ENCODE measurements at regions not wholly inside any gene's neighbourhood (a gene's known extent, or its start where the extent isn't known, plus 50 kb on each side); places are given as distances from the start of the nearest gene placed in this dataset.
A peak's percentile ranks its signal among the peaks of the same experiment; 100 is the strongest.

DNA sequence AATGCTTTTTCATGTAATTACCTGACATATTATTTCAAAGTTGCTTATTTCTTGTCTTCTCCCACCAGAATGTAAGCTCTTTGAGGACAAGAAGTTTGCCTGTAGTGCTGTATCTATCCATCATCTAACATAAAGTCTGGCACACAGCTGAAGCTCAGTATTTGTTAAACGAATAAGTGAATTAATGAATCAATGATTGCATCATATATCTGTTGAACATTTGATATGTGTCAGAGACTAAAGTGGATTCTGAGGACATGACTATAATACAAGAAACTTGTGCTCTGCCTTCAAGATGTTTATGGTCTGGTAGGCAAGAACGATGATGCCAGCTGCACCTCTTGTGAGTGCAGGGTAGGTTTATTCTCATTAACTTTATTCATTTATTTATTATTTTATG, 115.4 kb upstream of the SCAF11 start:
- intact Hi-C loops (cut with micrococcal nuclease) (no loop called here), in situ Hi-C loops (cut with MboI; ENCODE audit: low sequenced_read_pairs) (no loop called here), dilution Hi-C loops (cut with HindIII; ENCODE audit: low sequenced_read_pairs, unreplicated experiment) (no loop called here)
- Histone ChIP-seq H2BK20ac (ENCODE audit: low read depth, low read length) (no peak overlapping the region), H3K56ac (ENCODE audit: extremely low read depth, insufficient read depth, low read length) (no peak overlapping the region), H3K27me3 (ENCODE audit: control insufficient read depth, insufficient read depth, low read length) (peaks cover under 1% of the 10 kb centered on the region; the same call in 1 of the 2 replicates), H3K9me3 (ENCODE audit: control insufficient read depth, insufficient read depth, low read length) (0 out of 2 replicates have a peak, but pooled peaks cover 1% of the 10 kb centered on the region), H2AFZ (replicated peaks; ENCODE audit: low read length, poor library complexity) (no peak overlapping the region), H3K9me1 (ENCODE audit: insufficient read depth, low read length) (no peaks in the 10 kb centered on the region), H3K23ac (ENCODE audit: low read depth, low read length) (no peak overlapping the region), H3K18ac (ENCODE audit: low read depth, low read length) (no peak overlapping the region), H3K4ac (ENCODE audit: low read depth, low read length) (no peak overlapping the region), H2BK5ac (ENCODE audit: low read depth, low read length, poor library complexity, severe bottlenecking) (no peak overlapping the region), H4K5ac (ENCODE audit: low read depth, low read length) (no peak overlapping the region), H3K14ac (replicated peaks; ENCODE audit: low read depth, low read length) (no peak overlapping the region), H4K91ac (ENCODE audit: insufficient read depth, low read depth, low read length) (no peak overlapping the region), H2AK5ac (ENCODE audit: low read depth, low read length) (no peak overlapping the region), H3K27ac (ENCODE audit: insufficient read depth, low read length) (no peak overlapping the region), H3K79me1 (ENCODE audit: low read depth in 1 of 2, low read length in 2 of 2) (no peaks in the 10 kb centered on the region), H3K36me3 (ENCODE audit: control insufficient read depth, insufficient read depth, low read length) (no peaks in the 10 kb centered on the region), H2BK120ac (ENCODE audit: low read depth, low read length) (no peak overlapping the region), H3K4me3 (ENCODE audit: insufficient read depth, low read depth, low read length) (no peak overlapping the region), H3K9ac (ENCODE audit: low read depth, low read length) (no peak overlapping the region), H3K4me1 (ENCODE audit: control insufficient read depth, insufficient read depth, low read length) (no peaks in the 10 kb centered on the region), H4K20me1 (ENCODE audit: insufficient read depth, low read length) (no peaks in the 10 kb centered on the region), H2AK9ac (replicated peaks; ENCODE audit: low read depth, low read length, poor library complexity) (no peak overlapping the region), H2BK15ac (ENCODE audit: low read depth, low read length) (no peak overlapping the region), H3K4me2 (ENCODE audit: low read depth, low read length) (no peak overlapping the region), H4K8ac (ENCODE audit: low read depth in 2 of 2, low read length in 2 of 2) (no peak overlapping the region)
- TF ChIP-seq, protein P1, sequence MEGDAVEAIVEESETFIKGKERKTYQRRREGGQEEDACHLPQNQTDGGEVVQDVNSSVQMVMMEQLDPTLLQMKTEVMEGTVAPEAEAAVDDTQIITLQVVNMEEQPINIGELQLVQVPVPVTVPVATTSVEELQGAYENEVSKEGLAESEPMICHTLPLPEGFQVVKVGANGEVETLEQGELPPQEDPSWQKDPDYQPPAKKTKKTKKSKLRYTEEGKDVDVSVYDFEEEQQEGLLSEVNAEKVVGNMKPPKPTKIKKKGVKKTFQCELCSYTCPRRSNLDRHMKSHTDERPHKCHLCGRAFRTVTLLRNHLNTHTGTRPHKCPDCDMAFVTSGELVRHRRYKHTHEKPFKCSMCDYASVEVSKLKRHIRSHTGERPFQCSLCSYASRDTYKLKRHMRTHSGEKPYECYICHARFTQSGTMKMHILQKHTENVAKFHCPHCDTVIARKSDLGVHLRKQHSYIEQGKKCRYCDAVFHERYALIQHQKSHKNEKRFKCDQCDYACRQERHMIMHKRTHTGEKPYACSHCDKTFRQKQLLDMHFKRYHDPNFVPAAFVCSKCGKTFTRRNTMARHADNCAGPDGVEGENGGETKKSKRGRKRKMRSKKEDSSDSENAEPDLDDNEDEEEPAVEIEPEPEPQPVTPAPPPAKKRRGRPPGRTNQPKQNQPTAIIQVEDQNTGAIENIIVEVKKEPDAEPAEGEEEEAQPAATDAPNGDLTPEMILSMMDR (conservative IDR thresholded peaks at IDR 0.05; ENCODE audit: low read depth, low read length): no peak
- peak; percentile 74 for TF ChIP-seq CEBPB (IDR thresholded peaks at IDR 0.05; ENCODE audit: low read depth, low read length)
- no peak for DNase-seq
- CTCF ChIA-PET: interaction anchor here (0.6 kb wide), 2 partner anchors 9 to 19 kb away, joined by 3 to 4 read pairs; no protein-coding TSS in a partner anchor
- no TSS peak for BruUV-seq (replicated peaks)
- POLR2A ChIA-PET (ENCODE audit: unreplicated experiment): no interaction called here
- no peak for ATAC-seq (ENCODE audit: low read depth)
- WGBS, 2 experiments (ENCODE audit: extremely low coverage in 2 of 2, insufficient read length in 1 of 2): no CpG with 5 or more reads among the region's 2 CpGs
